VCaP (cell line): ENCODE measurements at regions not wholly inside any gene's neighbourhood (a gene's known extent, or its start where the extent isn't known, plus 50 kb on each side); places are given as distances from the start of the nearest gene placed in this dataset.
"Not testable (repeated sequence)": the region's sequence is repeated elsewhere in the genome, so short reads cannot be mapped to it uniquely, and the experiment has no call there.

Experiments used
- H3K27ac ChIP-seq: fragments of 450-650 bp; 2 replicates; pipeline ENCODE4 v1.5.1; 2017
- CTCF ChIP-seq: fragments of 450-650 bp; conservative IDR thresholded peaks from 2 replicates; pipeline ENCODE4 v1.5.1; 2017; ENCODE audit warnings: mild to moderate bottlenecking, moderate library complexity

- TF ChIP-seq CTCF, result no peak
Observed at GRCh38 chr5:39912906-39913305, 488.1 kb upstream of the DAB2 start.

GRCh38 chr5:39907267-39907951, 482.6 kb upstream of the DAB2 start:
- H3K27ac ChIP-seq, result not testable (repeated sequence)

More at GRCh38 chr5:39912906-39913305, 488.1 kb upstream of the DAB2 start:
- peak overlapping the region; percentile 0; the same call in 1 of the 2 replicates for H3K27ac ChIP-seq

DNA sequence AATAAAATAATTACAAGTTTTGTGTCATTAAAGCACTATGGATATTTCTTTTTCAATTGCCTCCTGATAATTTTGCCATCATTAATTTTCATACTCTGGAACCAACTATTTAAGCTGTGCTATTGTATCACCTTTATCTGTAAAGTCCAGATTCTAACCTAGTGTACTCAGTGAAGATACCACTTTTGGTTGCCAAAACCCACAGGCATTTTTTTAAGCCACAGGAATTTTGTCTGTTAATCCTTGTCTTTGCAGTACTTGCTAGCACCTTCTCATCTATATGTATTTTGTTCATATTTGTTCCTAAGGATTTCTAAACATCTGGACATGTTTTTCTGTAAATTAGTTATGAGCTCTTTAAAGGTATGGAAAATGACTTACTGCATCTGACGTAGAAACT, 481.4 kb upstream of the DAB2 start:
- H3K27ac ChIP-seq, result no peak overlapping the region
- TF ChIP-seq CTCF, result no peak

- H3K27ac ChIP-seq, result peak overlapping the region; percentile 24; the same call in 1 of the 2 replicates
- TF ChIP-seq CTCF, result no peak
Observed at GRCh38 chr5:39905356-39905755, 480.6 kb upstream of the DAB2 start.

DNA sequence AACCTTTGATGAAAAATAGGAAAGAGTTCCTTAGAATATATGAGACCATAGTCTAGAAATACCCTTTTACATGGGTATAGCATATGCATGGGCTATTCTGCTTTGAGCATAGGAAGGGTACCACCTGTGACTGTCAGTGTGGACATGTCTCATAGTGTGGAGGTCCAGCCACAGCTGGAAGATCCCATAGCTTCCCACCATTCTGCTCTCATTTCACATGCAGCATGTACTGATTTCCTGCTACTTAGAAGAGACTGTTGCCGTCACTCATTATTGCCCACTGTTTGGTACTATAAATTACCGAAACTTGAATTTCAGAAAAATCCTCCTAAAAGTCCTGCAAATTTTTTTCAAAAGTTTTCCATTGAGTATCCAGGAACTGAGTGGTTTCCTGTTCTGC, 477.8 kb upstream of the DAB2 start:
- H3K27ac ChIP-seq, result no peak overlapping the region

GRCh38 chr5:39898731-39899130, 474.0 kb upstream of the DAB2 start:
- no peak overlapping the region for H3K27ac ChIP-seq
- TF ChIP-seq CTCF, result no peak

More for the DNA sequence above, 477.8 kb upstream of the DAB2 start:
- no peak for TF ChIP-seq CTCF

- TF ChIP-seq CTCF, result no peak
- peak overlapping the region; percentile 34 for H3K27ac ChIP-seq
Observed at GRCh38 chr5:39896706-39897105, 471.9 kb upstream of the DAB2 start.

DNA sequence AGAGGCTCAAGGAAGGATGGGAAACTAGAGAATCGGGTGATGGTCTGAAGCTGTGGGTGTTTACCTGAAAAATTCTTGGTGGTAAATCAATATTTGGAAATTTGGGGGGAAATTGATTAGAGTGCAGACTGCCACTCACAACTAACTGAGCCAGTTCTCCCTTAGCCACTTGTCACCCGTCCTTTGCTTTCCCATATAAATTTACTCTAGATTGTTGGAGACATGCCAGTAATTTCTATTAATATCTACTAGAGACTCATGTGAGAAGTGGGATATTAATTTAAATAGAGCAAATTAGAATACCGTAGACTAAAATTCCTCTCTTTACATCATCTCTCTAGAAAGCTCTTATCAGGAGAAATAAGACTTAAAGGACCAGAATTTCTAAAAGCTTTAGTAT, 471.3 kb upstream of the DAB2 start:
- no peak for TF ChIP-seq CTCF
- H3K27ac ChIP-seq, result peak overlapping the region; percentile 34
